Glutamatergic neuron (in vitro differentiated cells): ENCODE measurements at regions not wholly inside any gene's neighbourhood (a gene's known extent, or its start where the extent isn't known, plus 50 kb on each side); places are given as distances from the start of the nearest gene placed in this dataset.
"Not testable (repeated sequence)": the region's sequence is repeated elsewhere in the genome, so short reads cannot be mapped to it uniquely, and the experiment has no call there.

ENCODE experiments used
- DNase-seq: peaks from one replicate; pipeline ENCODE4 v3.0.0; 2022
- H3K27ac Mint-ChIP-seq: one replicate; pipeline ENCODE4 v1.8.0; 2020; ENCODE audit warnings: mild to moderate bottlenecking, mixed read lengths, inconsistent platforms; ENCODE audit not compliant: unreplicated experiment
- H3K27me3 Mint-ChIP-seq: one replicate; pipeline ENCODE4 v1.8.0; 2020; ENCODE audit warnings: mild to moderate bottlenecking, moderate library complexity, mixed read lengths, inconsistent platforms; ENCODE audit not compliant: unreplicated experiment
- H3K36me3 Mint-ChIP-seq: one replicate; pipeline ENCODE4 v1.8.0; 2020; ENCODE audit warnings: mild to moderate bottlenecking, mixed read lengths, inconsistent platforms; ENCODE audit not compliant: unreplicated experiment
- H3K4me1 Mint-ChIP-seq: one replicate; pipeline ENCODE4 v1.8.0; 2020; ENCODE audit warnings: mild to moderate bottlenecking, low read depth, mixed read lengths, inconsistent platforms; ENCODE audit not compliant: unreplicated experiment
- H3K4me3 Mint-ChIP-seq: one replicate; pipeline ENCODE4 v1.8.0; 2020; ENCODE audit warnings: mild to moderate bottlenecking, mixed read lengths, inconsistent platforms; ENCODE audit not compliant: unreplicated experiment
- H3K9me3 Mint-ChIP-seq: one replicate; pipeline ENCODE4 v1.8.0; 2020; ENCODE audit warnings: mild to moderate bottlenecking, moderate library complexity, mixed read lengths, inconsistent platforms; ENCODE audit not compliant: unreplicated experiment
- TF ChIP-seq, protein P1 (sequence below): fragments of 200-600 bp; sonication (generic); IDR thresholded peaks from one replicate; pipeline ENCODE4 v1.5.0; 2021; ENCODE audit not compliant: partially characterized antibody, unreplicated experiment

DNA sequence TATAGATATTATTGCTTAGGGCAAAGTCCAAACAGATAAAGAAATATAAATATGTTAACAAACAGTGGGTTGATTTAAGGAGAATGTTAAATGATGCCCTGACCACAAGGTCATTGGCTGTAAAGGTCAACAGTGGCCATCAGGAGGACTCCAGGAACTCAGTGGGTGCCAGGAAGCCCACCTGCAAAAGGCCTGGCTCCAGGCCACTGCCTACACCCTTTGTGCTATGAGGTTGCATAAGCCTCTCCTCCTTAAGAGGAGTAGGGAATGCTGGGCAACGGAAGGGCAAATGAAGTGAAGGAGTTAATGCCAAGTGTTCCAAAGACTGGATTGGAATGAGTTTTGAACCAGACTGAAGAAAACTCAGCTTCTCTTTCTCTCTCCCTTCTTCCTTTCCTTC is 73.3 kb upstream of the ALX4 start:
- H3K27me3 Mint-ChIP-seq, result peaks cover 2% of the 10 kb centered on the region
- H3K36me3 Mint-ChIP-seq, result no peaks in the 10 kb centered on the region
- no peak for DNase-seq
- no peaks in the 10 kb centered on the region for H3K4me1 Mint-ChIP-seq
- TF ChIP-seq, protein P1, sequence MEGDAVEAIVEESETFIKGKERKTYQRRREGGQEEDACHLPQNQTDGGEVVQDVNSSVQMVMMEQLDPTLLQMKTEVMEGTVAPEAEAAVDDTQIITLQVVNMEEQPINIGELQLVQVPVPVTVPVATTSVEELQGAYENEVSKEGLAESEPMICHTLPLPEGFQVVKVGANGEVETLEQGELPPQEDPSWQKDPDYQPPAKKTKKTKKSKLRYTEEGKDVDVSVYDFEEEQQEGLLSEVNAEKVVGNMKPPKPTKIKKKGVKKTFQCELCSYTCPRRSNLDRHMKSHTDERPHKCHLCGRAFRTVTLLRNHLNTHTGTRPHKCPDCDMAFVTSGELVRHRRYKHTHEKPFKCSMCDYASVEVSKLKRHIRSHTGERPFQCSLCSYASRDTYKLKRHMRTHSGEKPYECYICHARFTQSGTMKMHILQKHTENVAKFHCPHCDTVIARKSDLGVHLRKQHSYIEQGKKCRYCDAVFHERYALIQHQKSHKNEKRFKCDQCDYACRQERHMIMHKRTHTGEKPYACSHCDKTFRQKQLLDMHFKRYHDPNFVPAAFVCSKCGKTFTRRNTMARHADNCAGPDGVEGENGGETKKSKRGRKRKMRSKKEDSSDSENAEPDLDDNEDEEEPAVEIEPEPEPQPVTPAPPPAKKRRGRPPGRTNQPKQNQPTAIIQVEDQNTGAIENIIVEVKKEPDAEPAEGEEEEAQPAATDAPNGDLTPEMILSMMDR, result no peak
- no peak overlapping the region for H3K4me3 Mint-ChIP-seq
- no peak overlapping the region for H3K27ac Mint-ChIP-seq
- no peaks in the 10 kb centered on the region for H3K9me3 Mint-ChIP-seq

DNA sequence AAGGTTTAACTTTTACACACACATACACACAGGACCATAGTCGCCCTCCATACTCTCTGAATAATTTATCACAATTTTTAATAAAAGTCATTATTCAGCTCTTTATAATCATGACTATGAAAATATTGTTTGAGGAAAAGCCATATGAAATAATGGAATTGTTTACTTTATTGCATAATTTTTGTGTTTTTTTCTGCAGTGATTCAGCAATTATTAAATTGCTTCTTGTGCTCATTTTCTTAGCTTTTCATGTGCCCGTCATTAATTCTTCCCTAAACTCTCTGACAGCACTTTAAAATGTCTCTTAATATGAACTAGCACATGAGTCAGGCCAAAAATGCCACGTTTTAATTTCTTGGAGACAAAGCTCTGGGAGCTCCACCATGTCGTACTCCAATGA is 77.5 kb upstream of the ALX4 start:
- H3K4me1 Mint-ChIP-seq, result no peaks in the 10 kb centered on the region
- TF ChIP-seq, protein P1, result no peak
- no peak overlapping the region for H3K4me3 Mint-ChIP-seq
- DNase-seq, result no peak
- H3K9me3 Mint-ChIP-seq, result peaks cover 2% of the 10 kb centered on the region
- no peaks in the 10 kb centered on the region for H3K27me3 Mint-ChIP-seq
- no peak overlapping the region for H3K27ac Mint-ChIP-seq
- no peaks in the 10 kb centered on the region for H3K36me3 Mint-ChIP-seq

DNA sequence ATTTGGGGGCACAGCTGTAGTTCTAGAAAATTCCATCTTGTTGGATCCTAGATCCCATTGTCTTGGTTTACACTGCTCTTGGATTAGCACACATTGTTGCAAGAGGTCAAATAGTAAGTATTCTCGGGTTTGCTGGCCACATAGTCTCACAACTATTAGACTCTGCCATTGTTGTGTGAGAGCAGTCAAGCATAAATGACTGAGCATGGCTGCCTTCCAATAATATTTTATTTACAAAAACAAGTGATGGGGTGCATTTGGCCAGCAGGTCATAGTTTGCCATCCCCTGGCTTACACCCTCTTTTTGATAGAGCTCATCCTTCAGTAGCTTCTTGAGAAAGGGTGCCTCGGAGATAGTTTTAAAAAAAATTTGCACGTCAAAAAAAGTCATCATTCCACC is 77.9 kb upstream of the ALX4 start:
- H3K4me1 Mint-ChIP-seq, result no peaks in the 10 kb centered on the region
- DNase-seq, result no peak
- H3K27ac Mint-ChIP-seq, result no peak overlapping the region
- H3K9me3 Mint-ChIP-seq, result peaks cover 2% of the 10 kb centered on the region
- no peaks in the 10 kb centered on the region for H3K36me3 Mint-ChIP-seq
- H3K4me3 Mint-ChIP-seq, result no peak overlapping the region
- TF ChIP-seq, protein P1, result no peak
- H3K27me3 Mint-ChIP-seq, result no peaks in the 10 kb centered on the region

DNA sequence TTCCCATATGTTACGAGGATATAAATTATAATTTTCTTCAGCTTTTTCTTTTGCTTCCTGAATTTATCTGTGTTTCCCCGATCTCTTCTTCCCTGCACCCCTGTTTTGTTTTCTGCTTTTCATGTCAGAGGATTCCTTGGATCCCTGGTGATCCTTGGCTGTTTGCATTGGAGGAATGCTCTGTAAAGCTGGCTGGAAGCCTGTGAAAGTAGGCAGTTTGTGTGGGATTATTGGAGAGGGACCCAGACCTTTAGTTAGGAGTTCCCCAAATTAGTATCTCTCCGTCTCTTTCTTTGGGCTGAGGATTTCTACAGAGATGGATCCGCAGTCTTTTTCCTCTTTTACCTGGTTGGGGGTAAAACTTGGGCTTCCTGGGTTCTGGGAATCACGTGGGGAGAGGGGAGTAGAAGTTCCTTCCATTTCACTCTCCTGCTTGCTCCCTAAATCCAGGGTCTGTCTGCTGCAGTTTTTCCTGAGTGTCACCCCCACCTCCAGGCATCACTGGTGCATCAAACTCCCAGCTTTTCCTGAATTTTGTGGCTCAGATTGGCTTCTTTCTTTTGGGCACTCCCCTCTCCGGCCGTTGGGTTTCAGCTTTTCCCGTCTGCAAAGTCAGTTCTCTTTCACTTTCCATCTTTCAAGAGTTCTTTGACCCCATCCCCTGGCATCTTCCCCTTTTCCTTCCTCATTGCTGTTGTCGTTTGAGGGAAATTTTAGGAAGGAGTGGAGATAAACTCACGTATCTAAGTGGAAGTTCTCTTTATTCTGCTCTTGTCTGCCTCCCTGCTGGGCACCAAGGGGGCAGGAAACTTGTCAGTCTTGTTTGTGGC is 79.1 kb upstream of the ALX4 start:
- Mint-ChIP-seq H3K9me3 (peaks cover 2% of the 10 kb centered on the region), H3K27ac (no peak overlapping the region), H3K27me3 (no peaks in the 10 kb centered on the region), H3K4me3 (no peak overlapping the region), H3K4me1 (no peaks in the 10 kb centered on the region), H3K36me3 (peaks cover 11% of the 10 kb centered on the region)
- TF ChIP-seq, protein P1, result no peak
- no peak for DNase-seq

DNA sequence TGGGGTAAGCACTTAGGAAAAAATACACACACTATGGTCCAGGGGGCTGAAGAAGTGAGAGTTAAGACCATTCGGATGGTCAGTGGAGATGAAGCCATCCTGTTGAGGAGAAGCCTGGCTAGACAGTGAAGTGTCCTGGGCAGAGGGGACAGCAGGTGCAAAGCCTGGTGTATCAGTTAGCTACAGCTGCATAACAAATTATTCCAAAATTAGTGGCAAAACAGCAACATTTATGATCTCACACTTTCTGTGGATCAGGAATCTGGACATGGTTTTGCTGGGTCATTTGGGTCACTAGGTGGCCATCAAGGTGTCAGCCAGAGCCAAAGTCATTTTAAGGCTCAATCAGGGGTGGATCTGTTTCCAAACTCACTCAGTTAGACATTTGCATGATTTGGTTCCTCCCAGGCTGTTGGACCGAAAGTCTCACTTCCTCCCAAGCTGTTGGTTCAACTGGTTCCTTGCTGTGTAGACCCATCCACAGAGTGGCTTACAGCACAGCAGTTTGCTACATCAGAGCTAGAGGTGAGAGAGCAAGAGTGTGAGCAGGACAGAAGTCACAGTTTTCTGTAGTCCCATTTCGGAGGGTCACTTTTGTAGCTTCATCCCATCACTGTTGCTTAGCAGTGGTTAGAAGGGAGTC is 80.1 kb upstream of the ALX4 start:
- Mint-ChIP-seq H3K36me3 (peaks cover 15% of the 10 kb centered on the region), H3K4me3 (no peak overlapping the region), H3K4me1 (no peaks in the 10 kb centered on the region), H3K27me3 (peaks cover 2% of the 10 kb centered on the region), H3K9me3 (peaks cover 2% of the 10 kb centered on the region), H3K27ac (no peak overlapping the region)
- DNase-seq, result no peak
- TF ChIP-seq, protein P1, result no peak

DNA sequence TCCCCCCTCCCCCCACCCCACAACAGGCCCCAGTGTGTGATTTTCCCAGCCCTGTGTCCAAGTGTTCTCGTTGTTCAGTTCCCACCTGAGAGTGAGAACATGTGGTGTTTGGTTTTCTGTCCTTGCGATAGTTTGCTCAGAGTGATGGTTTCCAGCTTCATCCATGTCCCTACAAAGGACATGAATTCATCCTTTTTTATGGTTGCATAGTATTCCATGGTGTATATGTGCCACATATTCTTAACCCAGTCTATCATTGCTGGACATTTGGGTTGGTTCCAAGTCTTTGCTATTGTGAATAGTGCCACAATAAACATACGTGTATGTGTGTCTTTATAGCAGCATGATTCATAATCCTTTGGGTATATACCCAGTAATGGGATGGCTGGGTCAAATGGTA is 81.1 kb upstream of the ALX4 start:
- not testable (repeated sequence) for H3K4me3 Mint-ChIP-seq, H3K27me3 Mint-ChIP-seq, H3K9me3 Mint-ChIP-seq, H3K27ac Mint-ChIP-seq, DNase-seq, H3K4me1 Mint-ChIP-seq
- H3K36me3 Mint-ChIP-seq, result peaks cover 15% of the 10 kb centered on the region

DNA sequence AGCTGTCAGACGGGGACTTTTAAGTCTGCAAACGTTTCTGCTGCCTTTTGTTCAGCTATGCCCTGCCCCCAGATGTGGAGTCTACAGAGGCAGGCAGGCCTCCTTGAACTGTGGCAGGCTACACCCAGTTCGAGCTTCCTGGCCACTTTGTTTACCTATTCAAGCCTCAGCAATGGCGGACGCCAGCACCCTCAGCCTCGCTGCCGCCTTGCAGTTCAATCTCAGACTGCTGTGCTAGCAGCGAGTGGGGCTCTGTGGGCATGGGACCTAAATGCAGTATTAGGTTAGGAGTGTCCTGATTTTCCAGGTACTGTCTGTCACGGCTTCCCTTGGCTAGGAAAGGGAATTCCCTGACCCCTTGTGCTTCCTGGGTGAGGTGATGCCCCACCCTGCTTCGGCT is 86.8 kb upstream of the ALX4 start:
- not testable (repeated sequence) for H3K27me3 Mint-ChIP-seq, H3K9me3 Mint-ChIP-seq, DNase-seq, H3K4me3 Mint-ChIP-seq, H3K4me1 Mint-ChIP-seq, H3K27ac Mint-ChIP-seq
- peaks cover 15% of the 10 kb centered on the region for H3K36me3 Mint-ChIP-seq
